ENCODE measurements at regions not wholly inside any gene's neighbourhood (a gene's known extent, or its start where the extent isn't known, plus 50 kb on each side); places are given as distances from the start of the nearest gene placed in this dataset.

DNA sequence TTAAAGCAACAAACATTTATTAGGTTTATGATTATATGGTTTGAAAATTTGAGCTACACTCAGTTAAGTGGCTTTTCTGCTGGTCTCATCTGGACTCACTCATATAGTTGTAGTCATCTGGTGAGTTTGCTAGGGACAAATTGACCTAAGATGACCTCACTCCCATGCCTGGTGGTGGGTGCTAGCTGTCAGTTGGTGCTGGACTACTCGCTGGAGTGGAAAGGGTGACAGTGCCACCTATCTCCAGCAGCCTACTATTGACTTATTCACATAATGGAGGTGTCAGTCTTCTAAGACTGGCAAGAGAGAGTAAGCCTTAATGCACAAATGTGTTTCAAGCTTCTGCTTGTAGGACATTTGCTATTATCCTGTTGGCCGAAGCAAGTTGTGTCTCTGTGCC lies 88.2 kb downstream of the TASL start:
- peak; percentile 25 for TF ChIP-seq CTCF (IDR thresholded peaks at IDR 0.05)
- TF ChIP-seq EZH2phosphoT487 (IDR thresholded peaks at IDR 0.05), result no peak
- TF ChIP-seq EZH2 (IDR thresholded peaks at IDR 0.05), result no peak

All from neural progenitor cell (in vitro differentiated cells).